Hematopoietic multipotent progenitor cell treated with erythropoietin and hydrocortisone succinate and interleukin-3 and kit ligand, for 17 days (in vitro differentiated cells): ENCODE measurements at regions not wholly inside any gene's neighbourhood (a gene's known extent, or its start where the extent isn't known, plus 50 kb on each side); places are given as distances from the start of the nearest gene placed in this dataset.

Experiments used
- DNase-seq: peaks from one replicate; pipeline ENCODE4 v3.0.0-alpha.2; 2015; ENCODE audit warnings: low spot score

- DNase-seq = no peak
These were observed 2055.2 kb downstream of the MAT2B start for GRCh38 chr5:165560648-165561047.

- DNase-seq = no peak
These were observed 2060.5 kb downstream of the MAT2B start for GRCh38 chr5:165565911-165566310.

GRCh38 chr5:165569551-165569950, 2064.1 kb downstream of the MAT2B start:
- no peak for DNase-seq

GRCh38 chr5:165573445-165573844, 2068.0 kb downstream of the MAT2B start:
- no peak for DNase-seq

GRCh38 chr5:165574100-165574499, 2068.7 kb downstream of the MAT2B start:
- DNase-seq = no peak

GRCh38 chr5:165576678-165577275, 2071.4 kb downstream of the MAT2B start:
- DNase-seq = no peak

GRCh38 chr5:165579911-165580310, 2074.5 kb downstream of the MAT2B start:
- no peak for DNase-seq

- no peak for DNase-seq
These were observed 2089.3 kb downstream of the MAT2B start for GRCh38 chr5:165594693-165595092.

GRCh38 chr5:165602529-165602928, 2097.1 kb downstream of the MAT2B start:
- no peak for DNase-seq

GRCh38 chr5:165607026-165607425, 2101.6 kb downstream of the MAT2B start:
- DNase-seq = no peak

- no peak for DNase-seq
These were observed 2104.5 kb downstream of the MAT2B start for GRCh38 chr5:165609871-165610270.

GRCh38 chr5:165616490-165617405, 2111.3 kb downstream of the MAT2B start:
- no peak for DNase-seq

- no peak for DNase-seq
These were observed 2112.1 kb downstream of the MAT2B start for GRCh38 chr5:165617491-165617890.

GRCh38 chr5:165620394-165620793, 2115.0 kb downstream of the MAT2B start:
- DNase-seq = no peak

- no peak for DNase-seq
These were observed 2117.6 kb downstream of the MAT2B start for GRCh38 chr5:165622864-165623536.

GRCh38 chr5:165624166-165624946, 2118.9 kb downstream of the MAT2B start:
- DNase-seq = no peak

GRCh38 chr5:165626161-165626560, 2120.7 kb downstream of the MAT2B start:
- no peak for DNase-seq

GRCh38 chr5:165627548-165628170, 2122.2 kb downstream of the MAT2B start:
- DNase-seq = no peak

- DNase-seq = peak; percentile 4
These were observed 2124.9 kb downstream of the MAT2B start for GRCh38 chr5:165630261-165630778.

GRCh38 chr5:165631235-165631634, 2125.8 kb downstream of the MAT2B start:
- no peak for DNase-seq

- no peak for DNase-seq
These were observed 2136.9 kb downstream of the MAT2B start for GRCh38 chr5:165642366-165642765.
